ENCODE measurements at regions not wholly inside any gene's neighbourhood (a gene's known extent, or its start where the extent isn't known, plus 50 kb on each side); places are given as distances from the start of the nearest gene placed in this dataset.
"Not testable (repeated sequence)": the region's sequence is repeated elsewhere in the genome, so short reads cannot be mapped to it uniquely, and the experiment has no call there.

GRCh38 chr21:9647409-9647808, 874.0 kb upstream of the TPTE start:
- H3K27ac ChIP-seq (ENCODE audit: low read depth in 1 of 2, low read length in 2 of 2); DNase-seq (ENCODE audit: low spot score); H3K9me3 ChIP-seq (ENCODE audit: control insufficient read depth in 4 of 4, low read length in 3 of 4); H3K4me3 ChIP-seq (ENCODE audit: low read depth in 1 of 3, low read length in 3 of 3); H3K27me3 ChIP-seq (ENCODE audit: control insufficient read depth in 4 of 4, insufficient read depth in 4 of 4, low read length in 3 of 4); H3K4me1 ChIP-seq (ENCODE audit: control insufficient read depth in 4 of 4, insufficient read depth in 4 of 4, low read length in 3 of 4); H3K36me3 ChIP-seq (ENCODE audit: control insufficient read depth in 4 of 4, insufficient read depth in 3 of 4, low read depth in 1 of 4, low read length in 3 of 4); H3K9ac ChIP-seq (ENCODE audit: low read depth in 1 of 2, low read length in 2 of 2): not testable (repeated sequence)

GRCh38 chr21:9648331-9648730, 873.1 kb upstream of the TPTE start:
- not testable (repeated sequence) for H3K9me3 ChIP-seq (ENCODE audit: control insufficient read depth in 4 of 4, low read length in 3 of 4); DNase-seq (ENCODE audit: low spot score); H3K36me3 ChIP-seq (ENCODE audit: control insufficient read depth in 4 of 4, insufficient read depth in 3 of 4, low read depth in 1 of 4, low read length in 3 of 4); H3K4me3 ChIP-seq (ENCODE audit: low read depth in 1 of 3, low read length in 3 of 3); H3K27me3 ChIP-seq (ENCODE audit: control insufficient read depth in 4 of 4, insufficient read depth in 4 of 4, low read length in 3 of 4); H3K4me1 ChIP-seq (ENCODE audit: control insufficient read depth in 4 of 4, insufficient read depth in 4 of 4, low read length in 3 of 4); H3K9ac ChIP-seq (ENCODE audit: low read depth in 1 of 2, low read length in 2 of 2); H3K27ac ChIP-seq (ENCODE audit: low read depth in 1 of 2, low read length in 2 of 2)

GRCh38 chr21:9648947-9649720, 872.2 kb upstream of the TPTE start:
- H3K4me3 ChIP-seq (ENCODE audit: low read depth in 1 of 3, low read length in 3 of 3); H3K9me3 ChIP-seq (ENCODE audit: control insufficient read depth in 4 of 4, low read length in 3 of 4); H3K27me3 ChIP-seq (ENCODE audit: control insufficient read depth in 4 of 4, insufficient read depth in 4 of 4, low read length in 3 of 4); H3K36me3 ChIP-seq (ENCODE audit: control insufficient read depth in 4 of 4, insufficient read depth in 3 of 4, low read depth in 1 of 4, low read length in 3 of 4); H3K27ac ChIP-seq (ENCODE audit: low read depth in 1 of 2, low read length in 2 of 2); H3K4me1 ChIP-seq (ENCODE audit: control insufficient read depth in 4 of 4, insufficient read depth in 4 of 4, low read length in 3 of 4); DNase-seq (ENCODE audit: low spot score); H3K9ac ChIP-seq (ENCODE audit: low read depth in 1 of 2, low read length in 2 of 2): not testable (repeated sequence)
- 59% methylated on average over 6 of the region's 6 CpGs for WGBS

GRCh38 chr21:9652819-9653218, 868.6 kb upstream of the TPTE start:
- DNase-seq (ENCODE audit: low spot score); H3K4me1 ChIP-seq (ENCODE audit: control insufficient read depth in 4 of 4, insufficient read depth in 4 of 4, low read length in 3 of 4); H3K27ac ChIP-seq (ENCODE audit: low read depth in 1 of 2, low read length in 2 of 2); H3K9me3 ChIP-seq (ENCODE audit: control insufficient read depth in 4 of 4, low read length in 3 of 4); H3K36me3 ChIP-seq (ENCODE audit: control insufficient read depth in 4 of 4, insufficient read depth in 3 of 4, low read depth in 1 of 4, low read length in 3 of 4); H3K27me3 ChIP-seq (ENCODE audit: control insufficient read depth in 4 of 4, insufficient read depth in 4 of 4, low read length in 3 of 4); H3K4me3 ChIP-seq (ENCODE audit: low read depth in 1 of 3, low read length in 3 of 3); H3K9ac ChIP-seq (ENCODE audit: low read depth in 1 of 2, low read length in 2 of 2): not testable (repeated sequence)
- 32% methylated on average over 2 of the region's 2 CpGs for WGBS

GRCh38 chr21:9655221-9655620, 866.2 kb upstream of the TPTE start:
- H3K27me3 ChIP-seq (ENCODE audit: control insufficient read depth in 4 of 4, insufficient read depth in 4 of 4, low read length in 3 of 4); H3K9me3 ChIP-seq (ENCODE audit: control insufficient read depth in 4 of 4, low read length in 3 of 4); DNase-seq (ENCODE audit: low spot score); H3K9ac ChIP-seq (ENCODE audit: low read depth in 1 of 2, low read length in 2 of 2); H3K27ac ChIP-seq (ENCODE audit: low read depth in 1 of 2, low read length in 2 of 2); H3K4me3 ChIP-seq (ENCODE audit: low read depth in 1 of 3, low read length in 3 of 3); H3K36me3 ChIP-seq (ENCODE audit: control insufficient read depth in 4 of 4, insufficient read depth in 3 of 4, low read depth in 1 of 4, low read length in 3 of 4); H3K4me1 ChIP-seq (ENCODE audit: control insufficient read depth in 4 of 4, insufficient read depth in 4 of 4, low read length in 3 of 4): not testable (repeated sequence)
- WGBS = 78% methylated on average over 4 of the region's 4 CpGs

- H3K27me3 ChIP-seq (ENCODE audit: control insufficient read depth in 4 of 4, insufficient read depth in 4 of 4, low read length in 3 of 4); H3K36me3 ChIP-seq (ENCODE audit: control insufficient read depth in 4 of 4, insufficient read depth in 3 of 4, low read depth in 1 of 4, low read length in 3 of 4); H3K4me3 ChIP-seq (ENCODE audit: low read depth in 1 of 3, low read length in 3 of 3); H3K9me3 ChIP-seq (ENCODE audit: control insufficient read depth in 4 of 4, low read length in 3 of 4); H3K4me1 ChIP-seq (ENCODE audit: control insufficient read depth in 4 of 4, insufficient read depth in 4 of 4, low read length in 3 of 4); H3K9ac ChIP-seq (ENCODE audit: low read depth in 1 of 2, low read length in 2 of 2); H3K27ac ChIP-seq (ENCODE audit: low read depth in 1 of 2, low read length in 2 of 2); DNase-seq (ENCODE audit: low spot score): not testable (repeated sequence)
- 68% methylated on average over 4 of the region's 4 CpGs for WGBS
Observed at GRCh38 chr21:9656455-9656854, 864.9 kb upstream of the TPTE start.

- H3K9ac ChIP-seq (ENCODE audit: low read depth in 1 of 2, low read length in 2 of 2); H3K27me3 ChIP-seq (ENCODE audit: control insufficient read depth in 4 of 4, insufficient read depth in 4 of 4, low read length in 3 of 4); H3K9me3 ChIP-seq (ENCODE audit: control insufficient read depth in 4 of 4, low read length in 3 of 4); DNase-seq (ENCODE audit: low spot score); H3K36me3 ChIP-seq (ENCODE audit: control insufficient read depth in 4 of 4, insufficient read depth in 3 of 4, low read depth in 1 of 4, low read length in 3 of 4); H3K27ac ChIP-seq (ENCODE audit: low read depth in 1 of 2, low read length in 2 of 2); H3K4me1 ChIP-seq (ENCODE audit: control insufficient read depth in 4 of 4, insufficient read depth in 4 of 4, low read length in 3 of 4); H3K4me3 ChIP-seq (ENCODE audit: low read depth in 1 of 3, low read length in 3 of 3): not testable (repeated sequence)
- 53% methylated on average over 5 of the region's 5 CpGs for WGBS
Observed at GRCh38 chr21:9657779-9658178, 863.6 kb upstream of the TPTE start.

- not testable (repeated sequence) for H3K27me3 ChIP-seq (ENCODE audit: control insufficient read depth in 4 of 4, insufficient read depth in 4 of 4, low read length in 3 of 4); DNase-seq (ENCODE audit: low spot score); H3K9me3 ChIP-seq (ENCODE audit: control insufficient read depth in 4 of 4, low read length in 3 of 4); H3K4me1 ChIP-seq (ENCODE audit: control insufficient read depth in 4 of 4, insufficient read depth in 4 of 4, low read length in 3 of 4); H3K27ac ChIP-seq (ENCODE audit: low read depth in 1 of 2, low read length in 2 of 2); H3K9ac ChIP-seq (ENCODE audit: low read depth in 1 of 2, low read length in 2 of 2); H3K36me3 ChIP-seq (ENCODE audit: control insufficient read depth in 4 of 4, insufficient read depth in 3 of 4, low read depth in 1 of 4, low read length in 3 of 4); H3K4me3 ChIP-seq (ENCODE audit: low read depth in 1 of 3, low read length in 3 of 3)
- 74% methylated on average over 11 of the region's 17 CpGs for WGBS
Observed at GRCh38 chr21:9659877-9660276, 861.5 kb upstream of the TPTE start.
